CD14-positive monocyte (primary cell): ENCODE measurements at regions not wholly inside any gene's neighbourhood (a gene's known extent, or its start where the extent isn't known, plus 50 kb on each side); places are given as distances from the start of the nearest gene placed in this dataset.

Experiments
- DNase-seq, 3 donors: peaks; one replicate each; pipeline ENCODE4 v3.0.0-alpha.2; 2011 to 2022
- H2AFZ ChIP-seq: 2 replicates; pipeline ENCODE4 v1.6.0; 2012; ENCODE audit warnings: mild to moderate bottlenecking, low read depth, low read length, inconsistent platforms; ENCODE audit not compliant: insufficient read depth, poor library complexity, severe bottlenecking
- H3K27ac ChIP-seq, 2 donors: 1 replicate in 1 of 2; 2 replicates in 1 of 2; pipeline ENCODE4 v1.5.1; 2012 to 2013; ENCODE audit warnings: low read length in 2 of 2, control low read depth in 1 of 2, inconsistent platforms in 1 of 2, low read depth in 1 of 2, mild to moderate bottlenecking in 1 of 2
- H3K27me3 ChIP-seq, 2 donors: one replicate each; pipeline versions ENCODE4 v1.6.0 to v1.6.1; 2011 to 2013; ENCODE audit warnings: low read length in 2 of 2; ENCODE audit not compliant: control insufficient read depth in 2 of 2, insufficient read depth in 2 of 2
- H3K36me3 ChIP-seq, 2 donors: replicated peaks in 1 of 2; 1 replicate in 1 of 2; 2 replicates in 1 of 2; pipeline versions ENCODE4 v1.5.1 to v1.6.1; 2012 to 2013; ENCODE audit warnings: low read length in 2 of 2, control low read depth in 1 of 2, inconsistent platforms in 1 of 2, mild to moderate bottlenecking in 1 of 2; ENCODE audit not compliant: insufficient read depth in 2 of 2, control insufficient read depth in 1 of 2
- H3K4me1 ChIP-seq, 2 donors: 1 replicate in 1 of 2; 2 replicates in 1 of 2; pipeline versions ENCODE4 v1.5.1 to v1.6.1; 2012 to 2013; ENCODE audit warnings: low read length in 2 of 2, control low read depth in 1 of 2, inconsistent platforms in 1 of 2, mild to moderate bottlenecking in 1 of 2, moderate library complexity in 1 of 2; ENCODE audit not compliant: insufficient read depth in 2 of 2, control insufficient read depth in 1 of 2
- H3K4me2 ChIP-seq: replicated peaks from 2 replicates; pipeline ENCODE3; 2012; ENCODE audit warnings: low read length, moderate library complexity, mild to moderate bottlenecking; ENCODE audit not compliant: poor library complexity, severe bottlenecking; ENCODE audit errors: extremely low read depth
- H3K4me3 ChIP-seq, 3 experiments: fragments of 200-600 bp in 1 of 3; sonication (generic) in 1 of 3; replicated peaks in 1 of 3; 1 replicate in 2 of 3; 2 replicates in 1 of 3; pipeline ENCODE4 v1.5.1; 2011 to 2013; ENCODE audit warnings: low read length in 3 of 3, mild to moderate bottlenecking in 3 of 3, control low read depth in 2 of 3, low read depth in 2 of 3, inconsistent platforms in 1 of 3, moderate library complexity in 1 of 3
- H3K79me2 ChIP-seq: 2 replicates; pipeline ENCODE4 v1.6.0; 2012; ENCODE audit warnings: mild to moderate bottlenecking, control low read depth, inconsistent platforms, low read length, moderate library complexity; ENCODE audit not compliant: insufficient read depth
- H3K9ac ChIP-seq: 2 replicates; pipeline ENCODE4 v1.6.0; 2017; ENCODE audit warnings: low read length, mild to moderate bottlenecking; ENCODE audit not compliant: insufficient read depth, poor library complexity, severe bottlenecking
- H3K9me3 ChIP-seq, 2 donors: replicated peaks in 1 of 2; 1 replicate in 1 of 2; 2 replicates in 1 of 2; pipeline versions ENCODE4 v1.5.1 to v1.6.1; 2012 to 2013; ENCODE audit warnings: low read length in 2 of 2, control low read depth in 1 of 2; ENCODE audit not compliant: control insufficient read depth in 1 of 2, insufficient read depth in 1 of 2
- H4K20me1 ChIP-seq: 2 replicates; pipeline ENCODE4 v1.6.0; 2012; ENCODE audit warnings: mild to moderate bottlenecking, low read length, control low read depth, moderate library complexity; ENCODE audit not compliant: insufficient read depth
- H3K27ac Mint-ChIP-seq, 7 donors: one replicate each; pipeline ENCODE4 v1.8.0; 2020; ENCODE audit warnings: mild to moderate bottlenecking in 7 of 7, mixed read lengths in 7 of 7, moderate library complexity in 6 of 7, inconsistent platforms in 2 of 7
- H3K27me3 Mint-ChIP-seq, 3 donors: one replicate each; pipeline ENCODE4 v1.8.0; 2021 to 2022; ENCODE audit warnings: low read depth in 3 of 3, mild to moderate bottlenecking in 3 of 3, mixed read lengths in 3 of 3, moderate library complexity in 3 of 3, inconsistent platforms in 1 of 3
- H3K36me3 Mint-ChIP-seq, 2 donors: one replicate each; pipeline ENCODE4 v1.8.0; 2020; ENCODE audit warnings: mixed read lengths in 2 of 2, inconsistent platforms in 1 of 2, mild to moderate bottlenecking in 1 of 2
- H3K4me1 Mint-ChIP-seq: one replicate; pipeline ENCODE4 v1.8.0; 2020; ENCODE audit warnings: mild to moderate bottlenecking, mixed read lengths
- H3K4me3 Mint-ChIP-seq, 2 donors: one replicate each; pipeline ENCODE4 v1.8.0; 2020; ENCODE audit warnings: mild to moderate bottlenecking in 2 of 2, mixed read lengths in 2 of 2, moderate library complexity in 1 of 2
- H3K9me3 Mint-ChIP-seq, 7 donors: one replicate each; pipeline ENCODE4 v1.8.0; 2020 to 2022; ENCODE audit warnings: mixed read lengths in 7 of 7, mild to moderate bottlenecking in 6 of 7, moderate library complexity in 6 of 7, inconsistent platforms in 2 of 7
- CTCF ChIP-seq: fragments of 200-600 bp; IDR thresholded peaks from one replicate; pipeline ENCODE4 v1.8.0; 2022; ENCODE audit warnings: antibody characterized with exemption, mild to moderate bottlenecking
- WGBS: methylation state at CpG from one replicate; pipeline ENCODE4 v1.1.5; 2013; ENCODE audit warnings: missing lambda C conversion rate; ENCODE audit not compliant: insufficient coverage; 5-methylcytosine and 5-hydroxymethylcytosine counted together
- intact Hi-C, 2 donors: fragments of 100-400 bp; cut with micrococcal nuclease; formaldehyde crosslinking; loops; one replicate each; pipeline versions ENCODE4 v1.15.0 to v1.15.1; 2023

GRCh38 chr22:49006207-49007012, 821.3 kb downstream of the BRD1 start:
- intact Hi-C loops, result no loop called here
- Mint-ChIP-seq H3K27ac (no peak overlapping the region), H3K27me3 (peaks cover 1 to 4% (median 2%) of the 10 kb centered on the region in 3 donors), H3K9me3 (peaks cover 5 to 21% (median 12%) of the 10 kb centered on the region in 7 donors), H3K4me1 (no peaks in the 10 kb centered on the region), H3K36me3 (no peaks in the 10 kb centered on the region), H3K4me3 (peak overlapping the region in 1 of 2 donors; percentile 26)
- H3K36me3 ChIP-seq, result no peaks in the 10 kb centered on the region
- no peaks in the 10 kb centered on the region for H3K4me1 ChIP-seq
- no peaks in the 10 kb centered on the region for H3K79me2 ChIP-seq
- 74% methylated on average over 8 of the region's 11 CpGs for WGBS
- H3K9ac ChIP-seq, result no peak overlapping the region
- no peaks in the 10 kb centered on the region for H4K20me1 ChIP-seq
- no peak for TF ChIP-seq CTCF
- H3K4me2 ChIP-seq, result no peak overlapping the region
- H3K27me3 ChIP-seq, result no peaks in the 10 kb centered on the region
- no peak overlapping the region for H2AFZ ChIP-seq
- no peak for DNase-seq
- no peak overlapping the region for H3K27ac ChIP-seq
- no peak overlapping the region for H3K4me3 ChIP-seq
- H3K9me3 ChIP-seq, result peaks cover 13 to 18% of the 10 kb centered on the region in 2 donors

GRCh38 chr22:49005557-49005956, 822.1 kb downstream of the BRD1 start:
- intact Hi-C loops, result no loop called here
- DNase-seq, result no peak

More at GRCh38 chr22:49005557-49005956, 822.1 kb downstream of the BRD1 start:
- Histone ChIP-seq H3K27ac (no peak overlapping the region), H3K4me3 (no peak overlapping the region), H3K4me2 (no peak overlapping the region), H3K27me3 (no peaks in the 10 kb centered on the region), H3K4me1 (no peaks in the 10 kb centered on the region), H3K9me3 (peaks cover 13 to 18% of the 10 kb centered on the region in 2 donors), H2AFZ (no peak overlapping the region), H3K79me2 (no peaks in the 10 kb centered on the region), H3K9ac (no peak overlapping the region), H3K36me3 (no peaks in the 10 kb centered on the region), H4K20me1 (no peaks in the 10 kb centered on the region)
- TF ChIP-seq CTCF, result no peak
- H3K4me3 Mint-ChIP-seq, result no peak overlapping the region
- peaks cover 5 to 22% (median 13%) of the 10 kb centered on the region in 7 donors for H3K9me3 Mint-ChIP-seq
- H3K4me1 Mint-ChIP-seq, result no peaks in the 10 kb centered on the region
- 88% methylated on average over 4 of the region's 7 CpGs for WGBS
- peaks cover 1 to 2% (median 2%) of the 10 kb centered on the region in 3 donors for H3K27me3 Mint-ChIP-seq
- no peaks in the 10 kb centered on the region for H3K36me3 Mint-ChIP-seq
- H3K27ac Mint-ChIP-seq, result no peak overlapping the region
